Fibroblast of lung (primary cell): ENCODE measurements at regions not wholly inside any gene's neighbourhood (a gene's known extent, or its start where the extent isn't known, plus 50 kb on each side); places are given as distances from the start of the nearest gene placed in this dataset.

Experiments used
- DNase-seq, 2 donors: peaks; one replicate each; pipeline versions ENCODE4 v3.0.0 to v3.0.0-alpha.2; 2010; ENCODE audit warnings: low read depth in 2 of 2
- H2AFZ ChIP-seq: 2 replicates; pipeline ENCODE4 v1.5.1; 2012; ENCODE audit warnings: low read length, control low read depth, inconsistent platforms
- H3K27ac ChIP-seq: 2 replicates; pipeline ENCODE4 v1.5.1; 2011; ENCODE audit warnings: low read length, control low read depth; ENCODE audit not compliant: insufficient read depth
- H3K27me3 ChIP-seq: 2 replicates; pipeline ENCODE4 v1.5.1; 2011; ENCODE audit warnings: mild to moderate bottlenecking, low read length; ENCODE audit not compliant: control insufficient read depth, insufficient read depth
- H3K36me3 ChIP-seq: 2 replicates; pipeline ENCODE4 v1.5.1; 2011; ENCODE audit warnings: low read length; ENCODE audit not compliant: control insufficient read depth, insufficient read depth
- H3K4me1 ChIP-seq: 2 replicates; pipeline ENCODE4 v1.5.1; 2011; ENCODE audit warnings: low read length; ENCODE audit not compliant: control insufficient read depth, insufficient read depth; ENCODE audit errors: extremely low read depth
- H3K4me2 ChIP-seq: 2 replicates; pipeline ENCODE4 v1.5.1; 2011; ENCODE audit warnings: low read length, control low read depth; ENCODE audit not compliant: insufficient read depth; ENCODE audit errors: extremely low read depth
- H3K4me3 ChIP-seq, 4 experiments: fragments of 200-600 bp in 1 of 4; sonication (generic) in 1 of 4; replicated peaks in 1 of 4; 2 replicates each; pipeline ENCODE4 v1.5.1; 2011 to 2016; ENCODE audit warnings: low read length in 4 of 4, low read depth in 3 of 4, mild to moderate bottlenecking in 3 of 4, control low read depth in 2 of 4, inconsistent platforms in 1 of 4, mixed read lengths in 1 of 4; ENCODE audit not compliant: insufficient read depth in 1 of 4; ENCODE audit errors: control extremely low read depth in 1 of 4
- H3K79me2 ChIP-seq: 2 replicates; pipeline ENCODE4 v1.5.1; 2012; ENCODE audit warnings: mild to moderate bottlenecking, low read length, inconsistent platforms; ENCODE audit not compliant: control insufficient read depth, insufficient read depth
- H3K9ac ChIP-seq: 2 replicates; pipeline ENCODE4 v1.5.1; 2011; ENCODE audit warnings: mild to moderate bottlenecking, low read length, control low read depth; ENCODE audit not compliant: insufficient read depth
- H3K9me3 ChIP-seq: 2 replicates; pipeline ENCODE4 v1.5.1; 2012; ENCODE audit warnings: low read depth, low read length; ENCODE audit not compliant: control insufficient read depth, insufficient read depth
- H4K20me1 ChIP-seq: 2 replicates; pipeline ENCODE4 v1.5.1; 2011; ENCODE audit warnings: low read length; ENCODE audit not compliant: control insufficient read depth, insufficient read depth; ENCODE audit errors: extremely low read depth
- CTCF ChIP-seq, 2 donors: IDR thresholded peaks in 1 of 2; conservative IDR thresholded peaks in 1 of 2; 1 replicate in 1 of 2; 2 replicates in 1 of 2; pipeline ENCODE4 v1.5.1; 2011 to 2012; ENCODE audit warnings: low read length in 2 of 2, control low read depth in 1 of 2, inconsistent platforms in 1 of 2, low read depth in 1 of 2, mild to moderate bottlenecking in 1 of 2
- EZH2 ChIP-seq: IDR thresholded peaks from 2 replicates; pipeline ENCODE4 v1.5.1; 2012; ENCODE audit warnings: low read length, control low read depth, mild to moderate bottlenecking; ENCODE audit errors: missing control alignments

DNA sequence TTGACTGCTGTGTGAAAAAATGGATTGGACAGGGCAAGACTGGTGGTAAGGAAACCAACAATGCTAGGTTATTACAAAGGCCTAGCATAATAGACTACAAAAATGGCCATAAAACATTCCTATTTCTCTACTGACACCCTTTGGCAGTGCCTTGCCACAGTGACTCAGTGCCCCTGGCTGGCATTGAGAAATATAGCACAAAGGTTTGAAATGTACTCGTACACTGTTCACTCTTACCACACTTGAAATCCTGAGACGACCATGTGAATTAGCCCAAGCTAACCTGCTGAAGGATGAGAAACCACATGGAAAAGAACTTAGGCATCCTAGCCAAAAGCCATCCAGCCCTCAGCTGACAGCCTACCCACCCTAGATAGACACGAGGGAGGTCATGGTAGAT lies 149.8 kb upstream of the PALMD start:
- no peaks in the 10 kb centered on the region for H3K36me3 ChIP-seq
- no peaks in the 10 kb centered on the region for H3K79me2 ChIP-seq
- no peak overlapping the region for H3K4me3 ChIP-seq
- no peak overlapping the region for H3K4me2 ChIP-seq
- no peaks in the 10 kb centered on the region for H3K4me1 ChIP-seq
- no peaks in the 10 kb centered on the region for H3K9me3 ChIP-seq
- no peaks in the 10 kb centered on the region for H4K20me1 ChIP-seq
- no peak for TF ChIP-seq CTCF (conservative IDR thresholded peaks at IDR 0.05 in 1 of 2, IDR thresholded peaks at IDR 0.05 in 1 of 2; ENCODE audit: low read depth in 1 of 2, low read length in 2 of 2)
- no peak for TF ChIP-seq EZH2
- H3K9ac ChIP-seq: no peak overlapping the region
- H3K27me3 ChIP-seq: no peaks in the 10 kb centered on the region
- H3K27ac ChIP-seq: no peak overlapping the region
- H2AFZ ChIP-seq: no peak overlapping the region
- peak in 1 of 2 donors; percentile 23 for DNase-seq

- Histone ChIP-seq H3K4me1 (no peaks in the 10 kb centered on the region), H3K9me3 (no peaks in the 10 kb centered on the region), H3K27me3 (no peaks in the 10 kb centered on the region), H3K36me3 (no peaks in the 10 kb centered on the region), H3K9ac (no peak overlapping the region), H3K4me3 (no peak overlapping the region), H4K20me1 (no peaks in the 10 kb centered on the region), H2AFZ (no peak overlapping the region), H3K27ac (no peak overlapping the region), H3K4me2 (no peak overlapping the region), H3K79me2 (no peaks in the 10 kb centered on the region)
- TF ChIP-seq EZH2 (no peak), CTCF (conservative IDR thresholded peaks at IDR 0.05 in 1 of 2, IDR thresholded peaks at IDR 0.05 in 1 of 2; ENCODE audit: low read depth in 1 of 2, low read length in 2 of 2) (no peak)
- DNase-seq: no peak
These were observed 148.2 kb upstream of the PALMD start for GRCh38 chr1:99497690-99498089.

GRCh38 chr1:99500541-99500940 lies 145.4 kb upstream of the PALMD start:
- Histone ChIP-seq H3K27ac (no peak overlapping the region), H4K20me1 (no peaks in the 10 kb centered on the region), H3K79me2 (no peaks in the 10 kb centered on the region), H3K4me2 (no peak overlapping the region), H2AFZ (no peak overlapping the region), H3K36me3 (no peaks in the 10 kb centered on the region), H3K9me3 (no peaks in the 10 kb centered on the region), H3K9ac (no peak overlapping the region), H3K4me1 (no peaks in the 10 kb centered on the region), H3K4me3 (no peak overlapping the region), H3K27me3 (no peaks in the 10 kb centered on the region)
- DNase-seq: no peak
- TF ChIP-seq EZH2 (no peak), CTCF (conservative IDR thresholded peaks at IDR 0.05 in 1 of 2, IDR thresholded peaks at IDR 0.05 in 1 of 2; ENCODE audit: low read depth in 1 of 2, low read length in 2 of 2) (no peak)
